ENCODE measurements at regions not wholly inside any gene's neighbourhood (a gene's known extent, or its start where the extent isn't known, plus 50 kb on each side); places are given as distances from the start of the nearest gene placed in this dataset.

DNA sequence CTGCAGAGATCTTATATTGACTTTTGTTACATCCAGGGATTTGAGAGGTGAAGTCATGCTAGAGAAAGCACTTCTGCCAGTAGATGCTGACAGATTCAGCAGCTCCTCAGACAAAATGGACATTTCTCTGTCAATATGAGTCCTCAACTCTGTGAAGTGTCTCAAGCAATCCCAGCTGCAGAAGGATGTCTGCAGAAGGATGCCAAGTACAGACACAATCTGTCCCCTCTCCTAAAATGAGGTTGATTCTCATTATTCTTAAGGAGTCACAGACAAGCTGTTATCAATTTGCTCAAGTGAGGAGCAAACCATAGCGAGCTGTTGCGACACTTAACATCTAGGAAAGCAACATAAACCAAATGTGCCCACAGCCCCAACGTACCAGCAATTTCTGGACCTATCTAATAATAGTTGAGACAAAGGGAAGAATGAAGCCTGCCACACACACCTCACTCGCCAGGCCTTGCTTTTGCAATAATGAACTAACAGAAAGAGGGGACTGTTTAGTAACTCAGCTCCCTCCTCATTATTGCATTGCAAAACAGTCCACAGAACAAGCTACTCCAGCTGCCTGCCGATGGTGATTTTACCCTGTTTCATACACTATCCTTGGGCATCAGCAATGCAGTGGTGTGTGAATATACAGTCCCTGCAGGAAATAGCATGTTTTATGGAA is 364.2 kb upstream of the PDE4D start:
- no peaks in the 10 kb centered on the region for H3K36me3 ChIP-seq (ENCODE audit: control insufficient read depth, insufficient read depth, low read length)
- H3K4me3 ChIP-seq (ENCODE audit: low read depth, low read length): no peak overlapping the region
- no peak for DNase-seq (ENCODE audit: low read depth)
- TF ChIP-seq, protein P1, sequence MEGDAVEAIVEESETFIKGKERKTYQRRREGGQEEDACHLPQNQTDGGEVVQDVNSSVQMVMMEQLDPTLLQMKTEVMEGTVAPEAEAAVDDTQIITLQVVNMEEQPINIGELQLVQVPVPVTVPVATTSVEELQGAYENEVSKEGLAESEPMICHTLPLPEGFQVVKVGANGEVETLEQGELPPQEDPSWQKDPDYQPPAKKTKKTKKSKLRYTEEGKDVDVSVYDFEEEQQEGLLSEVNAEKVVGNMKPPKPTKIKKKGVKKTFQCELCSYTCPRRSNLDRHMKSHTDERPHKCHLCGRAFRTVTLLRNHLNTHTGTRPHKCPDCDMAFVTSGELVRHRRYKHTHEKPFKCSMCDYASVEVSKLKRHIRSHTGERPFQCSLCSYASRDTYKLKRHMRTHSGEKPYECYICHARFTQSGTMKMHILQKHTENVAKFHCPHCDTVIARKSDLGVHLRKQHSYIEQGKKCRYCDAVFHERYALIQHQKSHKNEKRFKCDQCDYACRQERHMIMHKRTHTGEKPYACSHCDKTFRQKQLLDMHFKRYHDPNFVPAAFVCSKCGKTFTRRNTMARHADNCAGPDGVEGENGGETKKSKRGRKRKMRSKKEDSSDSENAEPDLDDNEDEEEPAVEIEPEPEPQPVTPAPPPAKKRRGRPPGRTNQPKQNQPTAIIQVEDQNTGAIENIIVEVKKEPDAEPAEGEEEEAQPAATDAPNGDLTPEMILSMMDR (IDR thresholded peaks at IDR 0.05; ENCODE audit: insufficient read depth, low read length, poor library complexity, severe bottlenecking): no peak
- H3K27me3 ChIP-seq (ENCODE audit: control insufficient read depth, insufficient read depth, low read length): no peaks in the 10 kb centered on the region

DNA sequence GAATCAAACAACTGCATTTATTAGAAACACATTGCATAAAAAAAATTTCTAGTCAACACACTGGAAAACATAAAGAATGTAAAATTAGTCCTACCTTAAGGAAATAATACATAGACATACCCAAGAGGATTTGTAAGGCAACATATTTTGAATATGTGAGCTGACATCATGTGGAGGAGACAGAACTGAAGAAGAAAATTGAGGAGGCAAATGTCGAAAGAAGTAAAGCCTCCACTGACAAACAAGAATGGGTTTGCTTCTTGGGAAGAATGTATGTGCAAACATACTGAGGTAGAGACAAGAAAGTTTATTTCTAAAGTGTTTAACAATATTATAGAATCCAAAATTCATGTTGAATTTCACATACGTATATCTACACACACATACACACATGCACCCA is 363.0 kb upstream of the PDE4D start:
- no peak for DNase-seq (ENCODE audit: low read depth)
- H3K36me3 ChIP-seq (ENCODE audit: control insufficient read depth, insufficient read depth, low read length): no peaks in the 10 kb centered on the region
- H3K27me3 ChIP-seq (ENCODE audit: control insufficient read depth, insufficient read depth, low read length): no peaks in the 10 kb centered on the region
- TF ChIP-seq, protein P1 (IDR thresholded peaks at IDR 0.05; ENCODE audit: insufficient read depth, low read length, poor library complexity, severe bottlenecking): no peak
- H3K4me3 ChIP-seq (ENCODE audit: low read depth, low read length): no peak overlapping the region

DNA sequence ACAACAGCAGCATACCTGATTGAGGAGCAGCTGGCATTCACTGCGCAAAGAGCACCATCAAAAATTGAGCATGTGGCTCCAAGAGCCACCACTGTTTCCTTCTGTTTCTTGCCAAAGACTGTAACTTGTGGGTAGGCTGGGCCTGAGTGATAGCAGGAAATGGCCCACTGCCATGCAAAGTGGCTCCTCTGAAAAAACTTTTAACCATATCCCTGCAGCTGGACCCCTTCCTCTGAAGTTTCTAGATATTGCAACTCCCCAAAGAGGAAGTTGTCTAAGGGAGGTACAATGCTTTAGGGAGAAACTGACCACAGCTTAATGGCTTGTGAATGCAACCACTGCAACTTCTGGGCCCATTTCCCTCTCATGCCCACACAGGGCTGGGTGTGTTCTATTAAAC is 355.4 kb upstream of the PDE4D start:
- no peaks in the 10 kb centered on the region for H3K27me3 ChIP-seq (ENCODE audit: control insufficient read depth, insufficient read depth, low read length)
- TF ChIP-seq, protein P1 (IDR thresholded peaks at IDR 0.05; ENCODE audit: insufficient read depth, low read length, poor library complexity, severe bottlenecking): no peak
- no peak for DNase-seq (ENCODE audit: low read depth)
- no peak overlapping the region for H3K4me3 ChIP-seq (ENCODE audit: low read depth, low read length)
- no peaks in the 10 kb centered on the region for H3K36me3 ChIP-seq (ENCODE audit: control insufficient read depth, insufficient read depth, low read length)

DNA sequence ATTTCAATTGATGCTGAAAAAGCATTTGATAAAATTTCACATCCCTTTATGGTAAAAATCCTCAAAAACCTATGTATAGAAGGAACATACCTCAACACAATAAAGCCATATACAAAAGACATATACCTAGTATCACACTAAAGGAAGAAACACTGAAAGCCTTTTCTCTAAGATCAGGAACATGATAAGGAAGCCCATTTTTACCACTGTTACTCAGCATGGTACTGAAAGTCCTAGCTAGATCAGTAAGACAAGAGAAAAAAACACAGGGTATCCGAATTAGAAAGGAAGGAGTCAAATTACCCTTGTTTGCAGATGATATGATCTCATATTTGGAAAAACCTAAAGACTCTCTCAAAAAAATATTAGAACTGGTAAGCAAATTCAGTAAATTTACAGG is 350.2 kb upstream of the PDE4D start:
- TF ChIP-seq, protein P1 (IDR thresholded peaks at IDR 0.05; ENCODE audit: insufficient read depth, low read length, poor library complexity, severe bottlenecking): no peak
- Histone ChIP-seq H3K4me3 (ENCODE audit: low read depth, low read length) (no peak overlapping the region), H3K36me3 (ENCODE audit: control insufficient read depth, insufficient read depth, low read length) (no peaks in the 10 kb centered on the region), H3K27me3 (ENCODE audit: control insufficient read depth, insufficient read depth, low read length) (no peaks in the 10 kb centered on the region)
- no peak for DNase-seq (ENCODE audit: low read depth)

DNA sequence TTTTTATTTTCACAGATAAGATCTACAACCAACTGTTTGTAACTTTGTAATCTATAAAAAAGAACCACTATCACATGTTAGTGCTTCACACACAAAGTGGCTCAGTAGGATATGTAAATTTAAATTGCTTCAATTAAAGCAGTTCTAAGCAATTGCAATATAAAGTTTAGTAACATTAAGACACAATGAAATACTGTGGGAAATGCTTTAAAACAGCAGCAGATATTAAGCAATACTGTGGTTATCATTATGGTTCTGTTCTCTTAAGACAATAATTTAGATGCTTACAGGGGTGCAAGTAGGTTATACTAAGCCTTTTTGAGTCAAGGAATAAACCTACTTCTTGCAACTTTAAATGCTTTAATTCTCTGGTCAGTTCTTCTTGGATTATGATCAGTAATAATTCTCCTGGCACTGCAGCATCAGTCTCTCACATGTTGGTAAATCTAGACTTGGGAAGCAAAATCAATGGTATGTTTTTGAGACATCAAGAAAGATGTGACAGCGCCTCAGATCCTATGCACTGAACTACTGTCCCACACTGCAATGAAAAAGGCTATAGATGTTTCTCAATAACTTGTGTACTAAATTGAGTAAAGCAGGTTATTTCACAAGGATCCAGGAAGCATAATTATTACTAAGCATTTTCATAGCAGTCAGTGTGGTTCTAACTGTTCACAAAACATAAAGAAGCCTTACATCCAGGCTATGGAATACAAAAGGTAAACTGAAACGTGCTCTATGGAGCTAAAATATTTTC is 338.7 kb upstream of the PDE4D start:
- no peak for DNase-seq (ENCODE audit: low read depth)
- no peaks in the 10 kb centered on the region for H3K27me3 ChIP-seq (ENCODE audit: control insufficient read depth, insufficient read depth, low read length)
- TF ChIP-seq, protein P1 (IDR thresholded peaks at IDR 0.05; ENCODE audit: insufficient read depth, low read length, poor library complexity, severe bottlenecking): no peak
- no peak overlapping the region for H3K4me3 ChIP-seq (ENCODE audit: low read depth, low read length)
- no peaks in the 10 kb centered on the region for H3K36me3 ChIP-seq (ENCODE audit: control insufficient read depth, insufficient read depth, low read length)

Data from kidney epithelial cell (primary cell).